Small intestine (tissue), 7 donors: ENCODE measurements at regions not wholly inside any gene's neighbourhood (a gene's known extent, or its start where the extent isn't known, plus 50 kb on each side); places are given as distances from the start of the nearest gene placed in this dataset.
A peak's percentile ranks its signal among the peaks of the same experiment; 100 is the strongest.
"Not testable (repeated sequence)": the region's sequence is repeated elsewhere in the genome, so short reads cannot be mapped to it uniquely, and the experiment has no call there.

Experiments used
- DNase-seq, 2 donors: peaks; one replicate each; pipeline versions ENCODE4 v3.0.0 to v3.0.0-alpha.2; 2013
- FAIRE-seq: peaks from 2 replicates; lab custom pipeline; 2012; peaks lifted over from hg19 to GRCh38; lab: Jason Lieb, UNC
- H3K27ac ChIP-seq, 3 donors: one replicate each; pipeline ENCODE4 v1.5.1; 2013; ENCODE audit warnings: low read length in 2 of 3, mild to moderate bottlenecking in 2 of 3, control low read depth in 1 of 3, inconsistent platforms in 1 of 3, low read depth in 1 of 3, moderate library complexity in 1 of 3
- H3K27me3 ChIP-seq, 3 donors: one replicate each; pipeline ENCODE4 v1.6.1; 2013; ENCODE audit warnings: low read length in 3 of 3, inconsistent platforms in 1 of 3; ENCODE audit not compliant: control insufficient read depth in 3 of 3, insufficient read depth in 3 of 3
- H3K36me3 ChIP-seq, 3 donors: one replicate each; pipeline ENCODE4 v1.6.1; 2013; ENCODE audit warnings: low read length in 3 of 3, inconsistent platforms in 1 of 3, low read depth in 1 of 3, mild to moderate bottlenecking in 1 of 3, moderate library complexity in 1 of 3; ENCODE audit not compliant: control insufficient read depth in 3 of 3, insufficient read depth in 2 of 3
- H3K4me1 ChIP-seq, 3 donors: one replicate each; pipeline ENCODE4 v1.6.1; 2013; ENCODE audit warnings: low read length in 2 of 3, inconsistent platforms in 1 of 3, low read depth in 1 of 3, mild to moderate bottlenecking in 1 of 3, moderate library complexity in 1 of 3; ENCODE audit not compliant: control insufficient read depth in 3 of 3, insufficient read depth in 2 of 3
- H3K4me3 ChIP-seq, 3 donors: one replicate each; pipeline ENCODE4 v1.5.1; 2013; ENCODE audit warnings: low read length in 3 of 3, control low read depth in 1 of 3, inconsistent platforms in 1 of 3, low read depth in 1 of 3, mild to moderate bottlenecking in 1 of 3, moderate library complexity in 1 of 3
- H3K9me3 ChIP-seq, 2 donors: one replicate each; pipeline ENCODE4 v1.6.1; 2013; ENCODE audit warnings: low read depth in 1 of 2, low read length in 1 of 2; ENCODE audit not compliant: control insufficient read depth in 2 of 2, insufficient read depth in 1 of 2
- WGBS, 3 donors: extraction: QIAGEN DNeasy Blood & Tissue Kit; methylation state at CpG; one replicate each; pipeline ENCODE4 v1.1.7; 2013; 5-methylcytosine and 5-hydroxymethylcytosine counted together
- donor health status: healthy with polysubstance abuse.
- donor health status: control.
- donor health status: control.
- donor health status: Bipolar disorder and iron deficiency.
- donor health status: healthy.

DNA sequence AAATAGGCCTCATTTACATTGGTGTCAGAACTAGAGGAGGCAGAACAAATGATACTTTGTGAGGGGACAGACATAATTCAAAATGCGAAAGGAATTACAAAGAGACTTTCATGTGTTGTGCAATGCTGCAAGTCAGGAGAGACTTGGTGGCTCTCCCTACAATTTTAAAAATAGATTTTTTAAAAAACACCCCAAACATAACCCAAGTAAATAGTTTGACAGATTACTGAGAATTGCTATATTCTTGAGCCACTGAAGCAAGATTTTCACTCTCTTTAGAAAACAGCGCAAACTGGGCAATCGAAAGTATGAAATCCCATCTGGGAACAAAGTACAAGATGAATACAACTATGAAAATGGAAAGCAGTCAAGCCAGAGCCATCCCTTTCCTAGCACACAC is 126.3 kb upstream of the NPY start:
- Histone ChIP-seq H3K27ac (no peak overlapping the region), H3K9me3 (peaks cover 0 to 3% of the 10 kb centered on the region in 2 donors), H3K4me1 (peaks cover 0 to 11% (median 2%) of the 10 kb centered on the region in 3 donors), H3K27me3 (peaks cover 0 to 3% (median 0%) of the 10 kb centered on the region in 3 donors), H3K4me3 (no peak overlapping the region), H3K36me3 (no peaks in the 10 kb centered on the region)
- FAIRE-seq (no peak), DNase-seq (no peak)
- WGBS, 3 donors: 86 to 94% (median 89%) methylated on average over 3 of the region's 3 CpGs

DNA sequence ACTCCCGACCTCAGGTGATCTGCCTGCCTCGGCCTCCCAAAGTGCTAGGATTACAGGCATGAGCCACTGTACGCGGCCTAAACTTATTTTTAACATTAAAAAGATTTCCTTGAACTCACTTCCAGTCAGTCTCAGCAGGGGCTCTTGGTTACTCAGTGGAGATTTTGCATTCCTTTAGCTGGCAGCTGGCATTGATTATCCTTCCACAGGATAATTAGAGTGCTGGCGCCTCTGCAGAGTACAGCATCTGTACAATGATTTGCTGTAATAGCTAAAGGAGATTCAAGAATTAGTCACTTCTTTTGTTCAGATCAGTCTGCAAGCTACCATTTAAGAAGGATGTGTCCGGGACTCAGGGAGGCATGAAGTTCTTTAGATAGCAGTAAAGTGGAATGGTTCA is 125.0 kb upstream of the NPY start:
- Histone ChIP-seq H3K4me3 (no peak overlapping the region), H3K4me1 (no peaks in the 10 kb centered on the region), H3K9me3 (peaks cover 0 to 10% of the 10 kb centered on the region in 2 donors), H3K27me3 (peaks cover 0 to 3% (median 0%) of the 10 kb centered on the region in 3 donors), H3K36me3 (no peaks in the 10 kb centered on the region), H3K27ac (no peak overlapping the region)
- WGBS, 3 donors: 88 to 95% (median 92%) methylated on average over 6 of the region's 6 CpGs
- DNase-seq (no peak), FAIRE-seq (no peak)

DNA sequence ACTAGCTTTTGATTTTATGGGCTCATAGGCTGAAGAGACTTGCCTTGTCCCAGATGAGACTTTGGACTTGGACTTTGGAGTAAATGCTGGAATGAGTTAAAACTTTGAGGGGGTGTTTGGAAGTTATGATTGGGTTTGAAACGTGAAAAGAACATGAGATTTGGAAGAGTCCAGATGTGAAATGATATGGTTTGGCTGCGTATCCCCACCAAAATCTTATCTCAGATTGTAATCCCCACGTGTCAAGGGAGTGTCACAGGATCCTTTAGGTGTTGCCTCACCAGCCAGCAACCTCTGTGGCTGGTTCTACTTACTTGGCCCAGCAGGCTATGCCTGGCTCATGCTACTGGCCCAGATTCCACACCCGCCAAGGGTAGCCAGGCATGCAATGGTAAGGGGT is 119.6 kb upstream of the NPY start:
- Histone ChIP-seq H3K4me3 (no peak overlapping the region), H3K4me1 (peaks cover 0 to 6% (median 0%) of the 10 kb centered on the region in 3 donors), H3K36me3 (no peaks in the 10 kb centered on the region), H3K9me3 (peaks cover 0 to 22% of the 10 kb centered on the region in 2 donors), H3K27me3 (no peaks in the 10 kb centered on the region), H3K27ac (no peak overlapping the region)
- DNase-seq (peak; percentile 51 to 70), FAIRE-seq (no peak)
- 39 to 57% (median 52%) methylated on average over 4 of the region's 4 CpGs for WGBS, 3 donors

DNA sequence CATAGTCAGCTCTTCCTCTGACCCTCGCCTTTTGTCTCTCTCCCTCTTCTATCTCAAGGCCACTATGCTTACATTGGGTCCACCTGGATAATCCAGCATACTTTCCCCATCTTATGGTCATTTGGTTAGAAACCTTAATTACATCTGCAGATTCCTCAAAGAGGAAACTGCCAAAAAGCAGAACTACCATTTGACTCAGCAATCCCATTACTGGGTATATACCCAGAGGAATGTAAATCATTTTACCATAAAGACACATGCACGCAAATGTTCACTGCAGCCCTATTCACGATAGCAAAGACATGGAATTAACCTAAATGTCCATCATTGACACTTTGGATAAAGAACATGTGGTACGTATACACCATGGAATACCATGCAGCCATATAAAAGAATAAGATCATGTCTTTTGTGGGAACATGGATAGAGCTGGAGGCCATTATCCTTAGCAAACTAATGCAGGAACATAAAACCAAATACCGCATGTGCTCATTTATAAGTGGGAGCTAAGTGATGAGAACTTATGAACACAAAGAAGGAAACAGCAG is 114.8 kb upstream of the NPY start:
- Histone ChIP-seq H3K27ac (no peak overlapping the region), H3K36me3 (no peaks in the 10 kb centered on the region), H3K4me1 (peaks cover 0 to 19% (median 3%) of the 10 kb centered on the region in 3 donors), H3K27me3 (no peaks in the 10 kb centered on the region), H3K9me3 (peaks cover 0 to 13% of the 10 kb centered on the region in 2 donors), H3K4me3 (no peak overlapping the region)
- WGBS, 3 donors: 83 to 91% (median 84%) methylated on average over 5 of the region's 5 CpGs
- no peak for FAIRE-seq
- DNase-seq: no peak

DNA sequence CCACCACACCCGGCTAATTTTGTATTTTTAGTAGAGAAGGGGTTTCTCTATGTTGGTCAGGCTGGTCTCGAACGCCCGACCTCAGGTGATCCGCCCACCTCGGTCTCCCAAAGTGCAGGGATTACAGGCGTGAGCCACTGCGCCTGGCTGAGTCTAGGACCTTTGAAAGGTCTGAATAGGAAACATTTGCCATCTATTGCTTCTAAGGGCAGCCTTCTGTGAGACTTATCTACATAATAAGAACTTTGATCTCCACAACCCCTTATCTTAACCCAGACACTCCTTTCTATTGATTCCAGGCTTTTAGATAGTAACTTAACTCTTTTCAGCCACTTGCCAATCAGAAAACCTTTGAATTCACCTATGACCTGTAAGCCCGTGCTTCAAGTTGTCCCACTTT is 112.0 kb upstream of the NPY start:
- peak; percentile 83 to 94 for DNase-seq
- H3K27me3 ChIP-seq, H3K9me3 ChIP-seq, H3K36me3 ChIP-seq, FAIRE-seq, H3K4me3 ChIP-seq: not testable (repeated sequence)
- Histone ChIP-seq H3K4me1 (peaks cover 0 to 13% (median 3%) of the 10 kb centered on the region in 3 donors), H3K27ac (peak overlapping the region in 1 of 3 donors; percentile 59)
- WGBS, 3 donors: 18 to 66% (median 19%) methylated on average over 9 of the region's 9 CpGs

DNA sequence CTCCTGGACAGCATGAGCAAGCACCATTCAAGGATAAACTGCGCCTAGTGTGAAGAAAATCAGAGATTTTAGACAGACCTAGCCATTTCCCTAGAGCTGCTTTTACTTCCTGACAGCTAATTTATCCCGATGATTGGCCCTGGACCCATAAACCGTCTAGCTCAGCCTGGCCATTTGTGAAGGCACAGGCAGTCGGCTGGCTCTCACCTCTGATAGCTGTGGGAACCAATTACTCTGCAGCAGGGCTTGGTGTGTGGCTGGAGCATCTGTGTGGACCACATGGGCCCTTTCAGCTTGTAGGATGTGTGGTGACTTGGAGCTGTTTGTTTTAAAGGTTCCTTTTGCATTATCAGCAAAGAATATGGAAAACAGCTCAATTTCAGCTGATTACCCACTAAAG is 111.1 kb upstream of the NPY start:
- WGBS, 3 donors: 40 to 45% (median 40%) methylated on average over 4 of the region's 4 CpGs
- H3K27ac ChIP-seq: peak overlapping the region in 1 of 3 donors; percentile 59
- FAIRE-seq: no peak

DNA sequence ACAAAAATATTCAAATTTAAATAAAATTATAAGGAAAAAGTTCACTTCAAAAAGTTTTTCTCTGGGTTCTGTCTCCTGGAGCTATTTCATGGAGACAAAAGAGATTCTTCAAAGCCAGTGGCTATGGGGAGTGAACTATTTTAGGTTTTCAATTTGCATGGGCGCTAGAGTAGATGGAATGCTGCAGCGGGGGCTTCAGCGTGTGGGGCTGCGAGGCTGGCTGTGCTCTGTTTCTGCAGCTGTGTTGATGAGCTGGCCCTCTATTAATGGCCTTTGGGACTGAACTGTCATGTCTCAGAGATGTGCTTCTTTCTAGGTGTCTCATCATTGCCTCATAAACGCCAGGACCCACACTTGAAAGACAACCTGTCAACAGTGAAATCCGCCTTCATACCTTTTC is 108.4 kb upstream of the NPY start:
- Histone ChIP-seq H3K36me3 (no peaks in the 10 kb centered on the region), H3K27me3 (no peaks in the 10 kb centered on the region), H3K4me3 (no peak overlapping the region), H3K9me3 (no peaks in the 10 kb centered on the region), H3K4me1 (peaks cover 0 to 16% (median 3%) of the 10 kb centered on the region in 3 donors), H3K27ac (no peak overlapping the region)
- DNase-seq: no peak
- 80 to 86% (median 85%) methylated on average over 6 of the region's 6 CpGs for WGBS, 3 donors
- FAIRE-seq: no peak

More for the DNA sequence above, 111.1 kb upstream of the NPY start:
- Histone ChIP-seq H3K9me3 (no peaks in the 10 kb centered on the region), H3K4me1 (peaks cover 0 to 13% (median 3%) of the 10 kb centered on the region in 3 donors), H3K4me3 (no peak overlapping the region), H3K36me3 (no peaks in the 10 kb centered on the region), H3K27me3 (no peaks in the 10 kb centered on the region)
- DNase-seq: peak; percentile 21 to 35

DNA sequence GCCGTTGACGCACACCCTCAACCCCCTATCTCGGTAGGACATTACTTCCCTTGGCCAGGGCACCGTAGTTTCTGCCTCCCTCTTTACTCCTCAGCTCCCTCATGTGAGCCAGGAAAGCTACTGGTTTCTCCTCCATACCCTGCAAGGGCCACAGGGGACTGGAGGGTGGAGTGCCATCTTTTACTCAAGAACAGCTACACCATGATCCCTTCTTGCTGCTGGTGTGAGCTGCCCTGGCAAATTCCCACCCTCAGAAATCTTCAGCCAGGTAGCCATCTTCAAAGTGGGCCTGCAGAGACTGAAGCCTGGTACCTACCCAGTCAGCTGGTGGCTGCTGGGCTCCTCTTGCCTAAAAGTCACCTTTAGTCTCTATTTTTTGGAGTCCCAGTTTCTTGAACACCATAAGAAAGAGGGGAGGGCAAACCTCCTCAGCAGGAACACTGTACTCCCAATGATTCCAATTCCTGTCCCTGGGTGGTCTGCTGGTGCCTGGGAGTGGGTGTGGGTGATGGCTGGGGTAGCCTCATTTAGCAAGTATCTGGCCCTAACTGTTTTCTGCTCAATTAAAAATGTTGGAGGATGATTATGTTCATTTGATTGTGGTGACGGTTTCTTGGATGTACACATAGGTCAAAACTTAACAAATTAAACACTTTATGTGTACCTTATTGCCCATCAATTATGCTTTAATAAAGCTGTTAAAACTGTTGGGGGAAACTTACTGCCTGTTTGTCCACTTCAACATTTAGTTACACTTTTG is 105.0 kb upstream of the NPY start:
- Histone ChIP-seq H3K27ac (no peak overlapping the region), H3K9me3 (no peaks in the 10 kb centered on the region), H3K36me3 (no peaks in the 10 kb centered on the region), H3K4me3 (no peak overlapping the region), H3K27me3 (no peaks in the 10 kb centered on the region), H3K4me1 (peaks cover 0 to 3% (median 0%) of the 10 kb centered on the region in 3 donors)
- WGBS, 3 donors: 84 to 90% (median 86%) methylated on average over 5 of the region's 5 CpGs
- DNase-seq (no peak), FAIRE-seq (no peak)
